ENCODE measurements at regions not wholly inside any gene's neighbourhood (a gene's known extent, or its start where the extent isn't known, plus 50 kb on each side); places are given as distances from the start of the nearest gene placed in this dataset.

DNA sequence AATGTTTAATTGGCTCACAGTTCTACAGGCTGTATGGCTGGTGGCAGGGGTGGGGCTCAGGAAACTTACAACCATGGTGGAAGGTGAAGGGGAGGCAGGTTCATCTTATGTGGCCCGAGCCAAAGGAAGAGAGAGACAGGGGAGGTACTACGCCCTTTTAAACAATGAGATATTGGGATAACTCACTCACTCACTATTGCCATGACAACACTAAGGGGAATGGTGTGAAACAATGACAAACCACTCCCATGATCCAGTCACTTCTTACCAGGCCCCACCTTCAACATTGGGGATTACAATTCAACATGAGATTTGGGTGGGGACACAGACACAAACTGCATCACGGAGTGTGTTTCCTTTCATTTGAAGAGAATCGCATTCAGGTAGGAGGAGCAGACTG is 220.9 kb downstream of the GADD45G start:
- TF ChIP-seq POLR2AphosphoS5 (IDR thresholded peaks at IDR 0.05; ENCODE audit: borderline replicate concordance, low read depth, low read length) (no peak), EZH2 (IDR thresholded peaks at IDR 0.05) (no peak)
